ENCODE measurements at regions not wholly inside any gene's neighbourhood (a gene's known extent, or its start where the extent isn't known, plus 50 kb on each side); places are given as distances from the start of the nearest gene placed in this dataset.

DNA sequence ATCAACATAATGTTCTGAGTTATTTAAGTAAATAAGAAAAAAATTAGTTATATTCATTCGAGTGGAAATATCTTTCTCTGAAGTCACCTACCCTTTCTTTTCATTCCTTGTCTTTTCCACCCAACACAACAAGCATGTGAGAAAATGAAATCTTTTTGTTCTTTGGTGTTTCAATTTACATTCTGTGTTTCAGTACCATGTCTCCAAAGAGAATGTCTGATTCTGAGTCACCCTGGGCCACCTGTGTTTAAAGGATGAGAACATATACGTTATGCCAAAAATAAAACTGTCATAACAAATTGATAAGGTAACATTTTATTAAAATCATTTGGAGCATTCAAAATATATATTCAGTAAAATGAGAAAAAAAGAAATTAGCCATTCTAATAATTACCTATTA lies 470.8 kb downstream of the ZNF804A start:
- TF ChIP-seq, protein P1, sequence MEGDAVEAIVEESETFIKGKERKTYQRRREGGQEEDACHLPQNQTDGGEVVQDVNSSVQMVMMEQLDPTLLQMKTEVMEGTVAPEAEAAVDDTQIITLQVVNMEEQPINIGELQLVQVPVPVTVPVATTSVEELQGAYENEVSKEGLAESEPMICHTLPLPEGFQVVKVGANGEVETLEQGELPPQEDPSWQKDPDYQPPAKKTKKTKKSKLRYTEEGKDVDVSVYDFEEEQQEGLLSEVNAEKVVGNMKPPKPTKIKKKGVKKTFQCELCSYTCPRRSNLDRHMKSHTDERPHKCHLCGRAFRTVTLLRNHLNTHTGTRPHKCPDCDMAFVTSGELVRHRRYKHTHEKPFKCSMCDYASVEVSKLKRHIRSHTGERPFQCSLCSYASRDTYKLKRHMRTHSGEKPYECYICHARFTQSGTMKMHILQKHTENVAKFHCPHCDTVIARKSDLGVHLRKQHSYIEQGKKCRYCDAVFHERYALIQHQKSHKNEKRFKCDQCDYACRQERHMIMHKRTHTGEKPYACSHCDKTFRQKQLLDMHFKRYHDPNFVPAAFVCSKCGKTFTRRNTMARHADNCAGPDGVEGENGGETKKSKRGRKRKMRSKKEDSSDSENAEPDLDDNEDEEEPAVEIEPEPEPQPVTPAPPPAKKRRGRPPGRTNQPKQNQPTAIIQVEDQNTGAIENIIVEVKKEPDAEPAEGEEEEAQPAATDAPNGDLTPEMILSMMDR (IDR thresholded peaks at IDR 0.05): no peak
- TF ChIP-seq ZFX (IDR thresholded peaks at IDR 0.05; ENCODE audit: borderline replicate concordance): no peak

Data from 22Rv1 (cell line).